NCI-H128 (cell line): ENCODE measurements at regions not wholly inside any gene's neighbourhood (a gene's known extent, or its start where the extent isn't known, plus 50 kb on each side); places are given as distances from the start of the nearest gene placed in this dataset.

ENCODE experiments used
- DNase-seq: peaks from one replicate; lab custom pipeline; 2025; ENCODE audit not compliant: unreplicated experiment; lab: John Stamatoyannopoulos, UW

DNA sequence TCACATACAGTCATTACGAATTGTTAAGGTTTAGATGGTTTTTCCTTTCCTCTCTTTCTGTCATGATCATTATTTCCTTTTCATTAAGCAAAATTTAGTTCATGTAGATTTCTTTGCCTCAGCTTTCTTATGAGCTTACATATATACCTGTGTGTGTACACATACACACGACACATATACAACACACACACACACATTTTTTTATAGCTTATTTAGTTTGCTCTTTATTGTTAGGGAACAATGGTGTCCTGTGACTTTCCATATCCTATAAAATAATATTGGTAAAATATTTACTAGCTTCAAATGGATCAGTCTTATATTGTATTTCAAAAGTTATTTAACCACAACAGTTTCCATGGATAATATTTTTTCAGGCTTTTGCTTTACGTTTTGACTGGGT, 840.7 kb downstream of the PCDH18 start:
- DNase-seq, result no peak

GRCh38 chr4:136690360-136690759, 841.9 kb downstream of the PCDH18 start:
- no peak for DNase-seq

DNA sequence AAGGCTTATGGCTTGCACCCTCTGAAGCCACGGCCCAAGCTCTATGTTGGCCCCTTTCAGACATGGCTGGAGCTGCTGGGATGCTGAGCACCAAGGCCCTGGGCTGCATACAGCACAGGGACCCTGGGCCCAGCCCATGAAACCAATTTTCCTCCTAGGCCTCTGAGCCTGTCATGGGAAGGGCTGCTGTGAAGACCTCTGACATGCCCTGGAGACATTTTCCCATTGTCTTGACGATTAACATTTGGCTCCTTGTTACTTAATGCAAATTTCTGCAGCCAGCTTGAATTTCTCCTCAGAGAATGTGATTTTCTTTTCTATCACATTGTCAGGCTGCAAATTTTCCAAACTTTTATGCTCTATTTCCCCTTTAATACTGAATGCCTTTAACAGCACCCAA, 844.7 kb downstream of the PCDH18 start:
- DNase-seq, result no peak

DNA sequence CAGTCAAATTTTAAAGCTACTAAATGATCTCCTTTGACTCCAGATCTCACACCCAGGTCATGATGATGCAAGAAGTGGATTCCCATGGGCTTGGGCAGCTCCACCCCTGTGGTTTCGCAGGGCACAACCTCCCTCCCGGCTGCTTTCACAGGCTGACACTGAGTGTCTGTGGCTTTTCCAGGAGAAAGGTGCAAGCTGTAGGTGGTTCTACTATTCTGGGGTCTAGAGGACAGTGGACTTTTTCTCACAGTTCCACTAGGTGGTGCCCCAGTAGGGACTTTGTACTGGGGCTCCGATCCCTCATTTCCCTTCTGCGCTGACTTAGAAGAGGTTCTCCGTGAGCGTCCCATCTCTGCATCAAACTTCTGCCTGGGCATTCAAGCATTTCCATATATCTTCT, 845.2 kb downstream of the PCDH18 start:
- no peak for DNase-seq

GRCh38 chr4:136680761-136681160, 851.5 kb downstream of the PCDH18 start:
- DNase-seq, result no peak

DNA sequence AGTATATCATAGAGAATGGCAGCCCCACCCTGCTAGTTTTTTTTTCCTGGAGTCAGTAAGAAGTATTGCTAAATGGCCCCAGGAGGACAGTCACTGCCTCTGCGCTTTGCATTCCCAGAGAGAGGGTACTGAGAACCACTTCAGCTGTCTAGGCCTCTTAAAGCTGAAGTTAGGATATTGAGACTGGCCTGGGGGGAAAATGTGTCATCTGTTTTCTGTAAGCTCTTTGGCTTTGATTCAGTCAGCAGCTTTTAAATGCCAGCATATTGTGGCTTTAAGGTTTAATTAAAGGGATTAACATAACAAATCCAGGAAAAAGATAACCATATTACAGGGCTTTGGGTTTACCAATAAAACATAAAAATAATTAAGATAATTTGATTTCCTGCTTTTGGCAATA, 852.0 kb downstream of the PCDH18 start:
- no peak for DNase-seq

DNA sequence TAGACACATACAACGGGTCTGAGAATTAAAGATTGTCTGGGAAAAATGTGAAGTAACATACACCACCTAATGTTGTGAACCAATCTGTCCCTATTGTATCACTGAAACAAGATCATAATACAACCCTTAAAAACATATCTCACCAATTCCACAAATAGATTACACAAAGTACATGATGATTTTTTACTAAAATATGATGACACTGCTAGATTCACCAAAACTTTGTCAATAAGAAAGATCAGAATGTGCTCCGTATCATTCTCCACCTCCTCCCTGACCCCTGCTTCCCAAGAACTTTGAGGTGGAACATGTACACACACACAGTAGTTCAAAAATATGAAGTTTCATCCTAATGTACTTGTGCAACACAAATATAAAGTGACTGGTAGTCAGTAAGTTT, 862.0 kb downstream of the PCDH18 start:
- DNase-seq, result no peak

DNA sequence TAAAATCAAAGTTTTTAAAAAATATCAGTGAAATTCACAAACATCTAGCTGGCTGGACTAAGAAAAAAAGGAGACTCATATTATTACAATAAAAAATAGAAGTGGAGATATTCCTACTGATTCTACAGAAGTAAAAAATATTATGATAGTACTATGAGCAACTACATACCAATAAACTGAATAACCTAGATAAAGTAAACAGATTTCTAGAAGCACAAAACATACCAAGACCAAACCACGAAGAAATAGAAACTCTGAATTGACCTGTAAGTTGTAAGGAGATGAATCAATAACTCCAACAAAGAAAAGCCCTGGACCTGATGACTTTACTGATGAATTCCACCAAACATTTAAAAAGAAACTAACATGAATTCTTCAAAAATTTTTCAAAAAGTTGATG, 867.3 kb downstream of the PCDH18 start:
- no peak for DNase-seq

- no peak for DNase-seq
These were observed 869.8 kb downstream of the PCDH18 start for GRCh38 chr4:136662539-136662938.

DNA sequence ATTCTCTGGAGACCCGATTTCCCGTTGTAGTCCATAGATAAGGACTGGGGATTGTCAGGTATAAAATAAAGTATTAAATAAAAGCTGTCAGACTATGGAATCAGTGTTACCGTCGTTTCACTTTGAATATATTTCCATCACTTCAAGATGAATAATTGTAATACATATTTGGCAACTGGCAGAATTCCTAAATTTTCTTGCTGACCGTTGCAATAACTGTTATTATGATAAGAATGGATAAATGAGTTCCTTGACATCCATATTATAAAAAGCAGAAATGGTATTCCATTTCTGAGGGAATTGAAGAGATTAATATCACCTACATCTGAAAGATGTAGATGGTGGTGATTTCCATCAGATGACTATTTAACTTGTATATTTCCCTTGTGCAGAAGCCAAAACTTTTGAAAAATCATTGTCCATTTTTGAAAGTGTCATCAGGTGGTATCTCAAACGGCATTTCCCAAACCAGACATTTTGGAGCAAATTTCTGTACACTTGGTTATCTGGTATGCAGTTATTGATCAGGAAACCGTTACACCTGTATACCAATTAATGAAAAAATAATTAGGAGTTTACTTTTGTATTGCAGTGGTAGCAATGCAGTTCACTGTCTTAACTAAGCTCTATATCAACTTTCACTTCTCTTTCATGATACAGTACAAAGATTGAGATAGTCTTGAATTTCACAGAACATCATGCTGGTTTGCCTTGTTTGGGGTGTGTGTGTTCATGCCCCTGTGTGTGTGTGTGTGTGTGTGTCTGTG, 878.5 kb downstream of the PCDH18 start:
- DNase-seq, result no peak

GRCh38 chr4:136651932-136652331, 880.4 kb downstream of the PCDH18 start:
- DNase-seq, result no peak

DNA sequence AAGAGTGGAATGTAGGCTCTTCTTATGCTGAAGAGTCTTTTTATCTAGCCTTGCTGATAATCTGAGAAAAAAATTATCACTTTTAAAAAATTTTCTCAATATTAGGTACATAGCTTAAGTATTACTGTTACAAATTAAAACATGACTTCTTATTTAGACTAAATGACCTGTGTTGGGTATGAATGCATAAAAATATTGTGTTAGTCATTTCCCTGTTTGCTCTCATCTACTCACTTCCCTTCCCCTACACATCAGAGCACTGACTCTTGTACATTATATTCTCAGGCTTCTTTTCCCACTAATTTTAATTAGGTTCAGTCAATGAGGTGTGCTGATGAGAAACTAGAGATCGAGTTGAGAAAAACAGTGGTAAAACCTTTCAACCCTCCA, 881.0 kb downstream of the PCDH18 start:
- DNase-seq, result no peak

DNA sequence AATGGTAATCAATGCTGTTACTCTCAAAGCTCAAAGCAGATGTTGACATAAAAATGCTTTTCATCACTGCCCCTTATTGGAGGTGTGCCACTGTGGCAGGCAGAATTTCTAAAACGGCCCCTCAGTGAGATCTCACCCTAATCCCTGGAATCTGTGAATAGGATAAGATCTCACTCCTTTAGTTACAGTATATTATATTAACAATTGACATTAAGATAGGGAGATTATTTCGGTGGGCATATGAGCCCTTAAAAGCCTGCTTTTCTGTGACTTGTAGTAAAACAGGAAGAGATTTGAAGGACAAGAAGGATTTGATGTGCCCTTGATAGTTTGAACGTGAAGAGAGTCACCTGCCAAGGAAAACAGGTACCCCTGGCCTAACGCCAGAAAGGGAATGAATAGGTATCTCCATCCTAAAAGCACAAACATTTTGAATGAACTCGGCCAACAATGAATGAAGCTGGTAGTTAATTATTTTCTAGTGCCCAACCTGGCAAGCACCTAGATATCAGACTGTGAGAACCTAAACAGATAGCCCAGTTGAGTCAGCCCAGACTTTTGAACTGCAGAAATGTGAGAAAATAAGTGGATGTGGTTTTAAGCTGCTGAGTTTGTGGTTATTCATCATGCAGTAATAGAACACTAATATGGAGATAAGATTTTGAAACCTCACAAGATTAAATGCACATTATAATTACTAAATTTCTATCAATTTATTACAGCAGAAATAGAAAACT, 881.6 kb downstream of the PCDH18 start:
- DNase-seq, result peak; percentile 84

DNA sequence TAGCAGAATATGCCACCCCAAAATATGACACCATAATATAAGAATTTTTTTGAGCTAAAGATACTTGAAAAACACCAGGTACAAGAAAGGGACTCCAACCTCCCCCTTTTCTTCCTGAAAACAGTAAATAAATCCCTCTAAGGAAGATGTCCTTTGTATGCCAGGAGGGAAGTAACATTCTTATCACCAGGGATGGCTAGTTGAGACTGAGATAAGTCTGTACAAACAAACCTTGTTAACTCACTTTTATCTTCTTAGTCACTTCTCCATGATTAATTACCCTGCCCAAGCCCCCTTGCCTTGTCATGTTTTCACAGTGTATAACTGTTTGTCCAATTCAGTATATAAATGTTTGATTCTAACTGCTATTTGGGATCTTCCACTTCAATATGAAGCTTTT, 888.0 kb downstream of the PCDH18 start:
- DNase-seq, result no peak

DNA sequence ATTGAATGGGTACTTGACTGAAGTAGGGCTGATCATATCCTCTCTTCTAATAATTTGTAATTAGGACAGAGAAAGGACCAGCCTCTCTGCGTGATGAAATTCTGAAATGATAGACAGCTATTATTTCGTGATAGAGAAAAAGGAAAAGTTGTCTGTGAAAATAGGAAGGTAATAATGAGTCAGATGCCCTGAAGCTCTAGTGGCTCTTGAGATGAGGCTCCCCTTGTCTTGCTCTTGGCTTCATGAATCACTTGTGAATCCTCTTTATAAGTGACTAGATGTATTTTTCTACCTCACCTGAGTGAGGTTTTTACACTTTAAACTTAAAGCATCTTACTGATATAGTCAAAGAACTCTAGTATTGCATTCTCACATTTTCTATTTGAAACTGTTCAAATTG, 888.9 kb downstream of the PCDH18 start:
- peak; percentile 43 for DNase-seq

- no peak for DNase-seq
These were observed 895.1 kb downstream of the PCDH18 start for GRCh38 chr4:136637071-136637777.

DNA sequence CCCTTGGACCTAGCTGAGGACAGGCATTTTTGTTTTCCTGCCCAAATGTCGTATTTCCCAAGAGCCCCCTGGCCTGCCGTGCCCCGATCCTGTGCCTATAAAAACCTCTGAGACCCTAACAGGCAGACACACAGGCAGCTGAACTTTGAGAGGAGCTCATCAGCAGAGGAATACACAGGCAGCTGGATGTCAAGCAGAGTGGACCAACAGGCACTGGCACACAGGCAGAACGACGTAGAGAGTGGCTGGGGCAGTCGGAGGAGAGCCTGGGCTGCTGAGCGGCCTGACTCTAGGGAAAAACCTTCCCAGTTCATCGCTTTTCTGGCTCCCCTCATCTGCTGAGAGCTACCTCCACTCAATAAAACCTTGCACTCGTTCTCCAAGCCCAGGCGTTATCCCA, 896.1 kb downstream of the PCDH18 start:
- no peak for DNase-seq

- no peak for DNase-seq
These were observed 898.2 kb downstream of the PCDH18 start for GRCh38 chr4:136634121-136634520.

DNA sequence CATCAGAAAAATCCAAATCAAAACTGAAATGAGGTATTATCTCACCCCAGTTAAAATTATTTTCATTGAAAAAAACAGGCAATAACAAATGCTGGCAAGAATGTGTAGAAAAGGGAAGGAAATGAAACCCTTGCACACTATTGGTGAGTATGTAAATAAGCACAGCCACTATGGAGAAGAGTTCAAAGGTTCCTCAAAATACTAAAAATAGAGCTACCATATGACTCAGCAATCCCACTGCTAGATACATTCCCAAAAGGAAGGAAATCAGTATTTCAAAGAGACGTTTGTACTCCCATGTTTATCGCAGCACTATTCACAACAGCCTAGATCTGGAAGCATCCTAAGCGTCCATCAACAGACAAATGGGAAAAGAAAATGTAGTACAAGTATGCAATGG, 932.4 kb downstream of the PCDH18 start:
- DNase-seq, result no peak

DNA sequence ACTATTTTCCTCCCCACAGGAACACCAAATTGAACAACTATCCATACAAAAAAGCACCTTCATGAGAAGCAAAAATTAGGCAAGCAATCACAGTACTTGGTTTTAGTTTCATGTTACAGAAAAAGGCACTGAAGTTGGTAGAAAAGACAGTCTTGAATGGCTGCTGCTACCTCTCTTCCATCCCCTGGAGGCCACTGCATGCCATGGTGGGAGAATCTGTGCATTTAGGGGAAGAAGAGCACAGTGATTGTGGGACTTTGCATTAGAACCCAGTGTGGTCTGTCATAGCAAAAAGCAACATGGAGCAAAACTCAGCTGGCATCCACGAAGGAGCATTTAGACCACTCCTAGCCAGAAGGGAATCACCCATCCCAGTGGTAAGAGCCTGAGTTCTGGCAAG, 941.9 kb downstream of the PCDH18 start:
- no peak for DNase-seq

GRCh38 chr4:136583567-136583966, 948.7 kb downstream of the PCDH18 start:
- DNase-seq, result no peak

DNA sequence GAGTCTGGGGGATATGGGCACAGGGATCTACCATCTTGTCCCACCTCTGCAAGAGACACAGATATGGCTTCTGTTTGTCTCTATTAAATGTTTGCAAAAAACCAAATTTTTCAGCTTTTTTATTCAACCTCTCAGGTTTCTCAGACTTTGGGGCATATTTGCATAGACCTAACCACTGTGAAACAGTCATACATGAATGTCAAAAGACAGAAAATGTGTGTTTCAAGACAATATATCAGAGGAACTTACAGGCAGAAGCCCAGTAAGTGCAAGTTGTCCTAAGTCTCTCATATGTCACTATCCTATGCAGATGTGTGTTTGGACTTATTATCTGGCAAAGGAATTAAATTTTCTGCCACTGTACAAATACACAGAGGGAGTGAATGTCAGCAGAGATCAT, 951.2 kb downstream of the PCDH18 start:
- DNase-seq, result no peak
